GM04503 (cell line): ENCODE measurements at regions not wholly inside any gene's neighbourhood (a gene's known extent, or its start where the extent isn't known, plus 50 kb on each side); places are given as distances from the start of the nearest gene placed in this dataset.
"Not testable (repeated sequence)": the region's sequence is repeated elsewhere in the genome, so short reads cannot be mapped to it uniquely, and the experiment has no call there.

Experiments used
- DNase-seq: peaks from one replicate; pipeline ENCODE4 v3.0.0-alpha.2; 2012; ENCODE audit warnings: low read depth

DNA sequence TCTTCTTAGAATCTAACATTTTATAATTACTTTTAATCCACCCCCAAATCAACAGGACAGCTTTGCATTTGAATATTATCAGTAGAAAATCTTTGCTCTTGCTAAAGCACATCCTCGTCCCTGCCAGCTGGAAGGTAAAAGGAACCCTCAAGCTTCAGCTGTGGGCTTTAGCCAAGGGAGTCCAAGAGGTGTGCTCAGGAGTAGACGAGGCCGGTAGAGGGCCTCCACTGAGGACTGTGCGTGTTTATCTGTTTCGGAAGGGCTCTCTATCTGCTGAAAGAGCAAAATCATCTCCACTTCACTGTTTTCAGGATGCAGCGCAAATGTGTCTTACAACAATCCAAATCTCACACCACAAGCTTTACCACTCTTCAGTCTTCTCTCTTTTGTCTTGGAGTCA lies 257.4 kb upstream of the IL12A start:
- no peak for DNase-seq

DNA sequence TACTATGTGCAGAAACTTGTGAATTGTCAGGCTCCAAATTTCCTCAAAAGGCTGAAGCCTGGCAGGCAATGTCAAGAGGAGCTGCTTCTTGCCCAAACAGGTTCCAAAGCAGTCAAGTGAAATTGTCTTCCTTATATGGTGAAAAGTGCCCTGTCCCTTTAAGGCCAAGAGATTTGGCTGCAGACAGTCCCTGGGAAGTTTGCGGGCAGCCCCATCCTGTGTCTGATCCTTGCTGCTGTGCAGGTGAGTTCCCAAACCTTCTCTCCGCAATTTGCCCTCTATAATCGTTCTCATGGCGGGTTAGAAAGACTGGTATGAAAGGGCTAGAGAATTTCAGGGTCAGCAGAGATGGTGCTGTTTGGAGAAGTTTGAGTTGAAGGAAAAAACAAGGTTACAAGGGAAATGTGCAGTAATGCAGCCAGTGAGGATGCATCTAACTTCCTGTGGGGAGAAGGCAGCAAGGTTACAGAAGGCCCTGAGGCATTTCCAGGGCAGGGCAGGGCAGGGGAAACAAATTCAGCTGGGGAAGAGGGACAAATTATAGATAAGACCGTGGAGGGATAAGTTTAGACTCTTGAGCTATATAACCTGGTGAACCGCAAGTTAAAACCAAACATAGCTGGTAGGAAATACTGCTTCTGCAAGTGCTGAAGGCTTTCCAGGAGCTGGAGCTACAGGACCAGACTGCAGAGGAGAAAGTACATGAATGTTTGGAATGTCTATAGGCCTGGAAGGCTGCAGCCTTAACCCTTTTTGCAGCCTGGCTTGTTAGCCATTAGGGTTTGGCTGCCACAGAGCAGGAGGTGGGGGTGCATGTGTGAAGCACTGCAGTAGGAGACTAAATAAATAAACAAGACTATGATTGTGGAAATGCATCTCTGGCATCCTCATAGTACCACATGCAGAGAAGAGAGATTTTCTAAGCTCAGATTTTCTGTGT lies 256.2 kb upstream of the IL12A start:
- DNase-seq: peak; percentile 71

DNA sequence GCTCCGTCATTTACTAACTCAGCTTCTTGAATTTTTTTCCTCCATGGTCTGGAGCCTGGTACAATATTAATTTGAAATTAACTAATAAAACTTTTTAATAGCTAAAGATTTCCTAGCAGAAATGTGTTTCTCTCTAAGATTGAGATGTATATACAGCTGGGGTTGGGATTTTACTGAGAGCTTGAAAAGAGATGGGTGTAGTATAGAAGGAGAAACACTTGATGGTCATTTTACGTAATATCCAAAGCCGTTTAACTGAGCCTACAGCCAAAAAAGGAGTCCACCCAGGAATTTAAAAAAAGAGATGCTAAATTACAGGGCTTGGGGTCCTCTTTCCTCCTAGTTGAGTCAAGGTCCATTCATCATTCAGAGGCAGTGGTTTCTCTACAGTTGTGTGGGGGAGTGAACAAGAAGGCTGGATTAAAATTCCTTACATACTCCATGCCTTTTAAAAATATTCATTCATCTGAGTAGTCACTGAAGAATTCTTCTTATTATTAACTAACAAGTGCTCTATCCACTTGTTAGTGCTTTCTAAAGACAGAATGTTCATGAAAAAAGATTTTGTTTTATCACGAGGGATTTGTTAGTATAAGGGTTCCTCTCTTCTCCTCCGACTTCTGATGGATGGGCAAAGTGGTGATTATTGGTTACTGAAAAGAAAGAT lies 255.3 kb upstream of the IL12A start:
- DNase-seq: peak; percentile 67

DNA sequence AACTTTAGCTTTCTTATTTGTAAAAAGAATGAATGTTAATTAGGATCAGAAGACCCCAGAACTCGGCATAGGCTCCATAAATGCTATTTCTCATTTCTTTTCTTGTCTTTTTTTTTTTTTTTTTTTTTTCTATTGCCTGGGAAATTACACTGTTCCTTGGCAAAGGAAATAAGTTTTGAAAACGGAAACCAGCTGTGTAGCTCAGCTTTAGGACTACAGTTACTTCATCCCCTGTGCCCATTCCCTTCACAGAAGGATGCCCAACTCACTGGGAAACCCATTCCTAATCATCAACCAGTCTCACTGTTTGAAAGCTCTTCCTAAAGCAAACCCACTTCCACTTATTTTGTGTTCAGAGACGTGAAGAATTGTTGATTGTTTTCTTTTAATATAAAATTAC lies 254.0 kb upstream of the IL12A start:
- DNase-seq: no peak

DNA sequence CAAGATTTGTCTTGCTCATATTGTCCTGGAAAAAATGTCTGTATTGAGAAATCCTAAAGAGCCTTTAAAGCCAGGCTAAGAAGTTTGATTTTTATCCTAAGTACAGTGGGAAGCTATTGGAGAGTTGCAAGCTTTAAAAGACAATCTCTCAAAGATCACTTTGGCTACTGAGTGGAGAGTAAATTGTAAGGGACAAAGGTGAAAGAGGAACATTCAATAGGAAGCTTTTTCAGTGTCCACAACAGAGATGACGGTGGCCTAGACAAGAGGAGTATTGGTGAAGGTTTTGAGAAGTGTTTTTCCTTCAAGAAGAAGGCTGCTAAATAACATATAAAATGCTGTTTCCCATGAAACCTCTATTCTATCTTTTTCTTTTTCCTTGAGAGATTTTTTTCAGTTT lies 249.5 kb upstream of the IL12A start:
- DNase-seq: no peak

DNA sequence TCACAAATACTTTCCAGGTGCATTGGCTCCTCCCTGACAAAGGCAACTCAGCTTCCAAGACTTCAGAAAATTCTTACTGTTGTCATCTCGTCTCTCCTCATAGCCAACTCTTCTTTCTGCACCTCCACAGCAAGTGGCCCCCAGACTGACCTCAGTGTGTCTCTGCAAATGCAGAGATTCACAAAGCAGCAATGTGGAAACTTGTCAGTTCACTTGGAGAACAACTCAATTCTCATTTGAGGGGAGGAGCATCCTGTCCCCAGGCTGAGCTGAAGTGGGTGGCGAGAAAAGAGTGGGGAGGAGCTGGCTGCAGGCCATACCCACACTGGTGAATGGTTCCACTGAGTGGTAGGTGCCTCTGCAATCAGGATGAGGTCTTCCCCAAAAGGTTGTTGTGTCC lies 248.7 kb upstream of the IL12A start:
- no peak for DNase-seq

DNA sequence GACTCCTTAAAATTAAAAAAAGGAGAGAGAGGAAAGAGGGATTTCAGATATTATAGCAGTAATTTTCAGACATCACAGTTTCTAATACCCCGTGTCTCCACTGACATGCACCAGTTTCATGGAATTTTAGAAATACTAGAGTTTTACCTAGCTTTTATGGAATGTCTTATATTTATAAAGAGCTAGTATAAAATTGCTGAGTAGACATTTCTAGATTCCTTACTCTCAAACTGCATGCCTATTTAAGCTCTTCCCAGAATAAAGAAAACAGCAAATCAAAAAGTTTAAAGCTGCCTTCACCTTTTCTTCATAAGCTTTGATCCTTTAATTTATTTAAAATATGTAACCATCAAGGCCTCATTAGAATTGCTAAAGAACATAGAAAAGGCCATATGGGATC lies 247.4 kb upstream of the IL12A start:
- no peak for DNase-seq

DNA sequence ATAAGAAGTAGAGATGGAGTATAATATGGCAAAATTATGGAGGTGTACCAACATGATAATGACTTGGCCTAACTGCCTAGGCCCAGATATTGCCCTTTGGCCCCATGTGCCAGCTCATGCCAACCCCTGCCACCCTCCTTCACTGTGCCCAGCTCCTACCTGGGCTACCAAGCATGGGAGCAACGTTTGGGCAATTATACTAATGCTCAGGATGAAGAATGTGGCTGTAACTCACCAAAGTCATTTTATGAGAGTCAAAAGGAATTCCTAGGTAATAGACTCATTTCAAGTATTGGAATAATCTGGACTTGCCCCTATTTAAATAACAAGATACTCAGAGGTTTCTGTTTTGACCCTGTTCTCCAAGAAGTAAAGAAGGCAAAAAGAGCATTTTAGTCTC lies 240.2 kb upstream of the IL12A start:
- DNase-seq: no peak

DNA sequence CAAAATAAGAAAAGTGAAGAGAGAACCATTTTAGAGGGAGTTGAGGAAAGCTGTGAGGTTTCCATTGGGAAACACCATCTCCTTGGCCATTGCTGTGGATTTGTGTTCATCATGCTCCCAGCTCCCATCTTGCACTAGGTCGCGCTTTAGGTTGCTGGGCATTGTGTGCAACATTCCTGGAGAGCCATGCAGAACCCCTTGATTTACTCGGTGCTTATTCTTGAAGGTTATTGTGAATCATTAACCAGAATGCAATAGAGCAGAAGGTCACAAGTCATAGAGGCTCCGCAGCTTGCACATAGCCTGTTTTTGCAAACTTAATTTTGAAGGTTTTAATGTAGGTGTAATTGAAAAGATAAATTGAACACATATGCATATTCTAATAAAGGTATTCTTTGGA lies 239.2 kb upstream of the IL12A start:
- DNase-seq: no peak

DNA sequence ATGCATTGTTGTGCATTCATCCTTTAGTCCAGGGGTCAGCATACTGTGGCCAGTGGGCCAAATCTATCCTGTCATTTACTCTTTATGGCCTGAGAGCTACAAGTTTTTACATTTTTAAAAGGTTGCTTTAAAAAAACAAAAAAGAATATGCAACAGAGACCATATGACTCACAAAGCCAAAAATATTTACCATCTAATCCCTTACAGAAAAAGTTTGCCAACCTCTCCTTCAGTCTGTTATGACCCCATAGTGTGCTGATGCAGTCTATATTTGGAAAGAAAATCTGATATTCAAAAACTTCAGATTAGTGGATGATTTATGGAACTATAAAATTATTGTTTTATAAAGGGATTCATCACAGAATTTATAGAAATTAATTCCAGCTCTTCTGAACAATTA lies 237.5 kb upstream of the IL12A start:
- DNase-seq: no peak

DNA sequence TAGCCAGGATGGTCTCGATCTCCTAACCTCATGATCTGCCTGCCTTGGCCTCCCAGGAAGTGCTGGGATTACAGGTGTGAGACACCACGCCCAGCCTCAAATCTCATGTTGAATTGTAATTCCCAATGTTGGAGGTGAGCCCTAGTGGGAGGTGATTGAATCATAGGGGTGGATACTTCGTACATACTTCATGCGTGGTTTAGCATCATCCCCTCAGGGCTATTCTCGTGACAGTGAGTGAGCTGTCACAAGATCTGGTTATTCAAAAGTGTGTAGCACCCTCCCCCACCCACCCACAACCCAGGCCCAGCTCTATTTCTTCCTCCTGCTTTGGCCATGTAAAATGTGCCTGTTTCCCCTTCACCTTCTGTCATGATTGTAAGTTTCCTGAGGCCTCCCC lies 236.9 kb upstream of the IL12A start:
- DNase-seq: no peak

DNA sequence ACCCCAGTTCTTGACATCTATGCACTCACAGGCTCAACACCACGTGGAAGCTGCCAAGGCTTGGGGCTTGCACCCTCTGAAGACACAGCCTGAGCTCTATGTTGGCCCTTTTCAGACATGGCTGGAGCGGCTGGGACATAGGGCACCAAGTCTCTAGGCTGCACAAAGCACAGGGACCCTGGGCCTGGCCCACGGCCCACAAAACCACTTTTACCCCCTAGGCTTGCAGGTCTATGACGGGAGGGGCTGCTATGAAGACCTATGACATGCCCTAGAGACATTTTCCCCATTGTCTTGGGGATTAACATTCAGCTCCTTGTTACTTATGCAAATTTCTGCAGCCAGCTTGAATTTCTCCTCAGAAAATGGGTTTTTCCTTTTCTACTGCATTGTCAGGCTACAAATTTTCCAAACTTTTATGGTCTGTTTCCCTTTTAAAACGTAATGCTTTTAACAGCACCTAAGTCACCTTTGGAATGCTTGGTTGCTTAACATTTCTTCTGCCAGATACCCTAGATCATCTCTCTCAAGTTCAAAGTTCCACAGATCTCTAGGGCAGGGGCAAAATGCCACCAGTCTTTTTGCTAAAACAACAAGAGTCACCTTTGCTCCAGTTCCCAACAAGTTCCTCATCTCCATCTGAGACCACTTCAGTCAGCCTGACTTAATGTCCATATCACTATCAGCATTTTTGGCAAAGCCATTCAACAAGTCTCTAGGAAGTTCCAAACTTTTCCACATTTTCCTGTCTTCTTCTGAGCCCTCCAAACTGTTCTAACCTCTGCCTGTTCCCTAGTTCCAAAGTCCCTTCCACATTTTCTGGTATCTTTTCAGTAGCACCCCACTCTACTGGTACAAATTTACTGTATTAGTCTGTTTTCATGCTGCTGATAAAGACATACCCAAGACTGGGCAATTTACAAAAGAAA lies 232.1 kb upstream of the IL12A start:
- not testable (repeated sequence) for DNase-seq

DNA sequence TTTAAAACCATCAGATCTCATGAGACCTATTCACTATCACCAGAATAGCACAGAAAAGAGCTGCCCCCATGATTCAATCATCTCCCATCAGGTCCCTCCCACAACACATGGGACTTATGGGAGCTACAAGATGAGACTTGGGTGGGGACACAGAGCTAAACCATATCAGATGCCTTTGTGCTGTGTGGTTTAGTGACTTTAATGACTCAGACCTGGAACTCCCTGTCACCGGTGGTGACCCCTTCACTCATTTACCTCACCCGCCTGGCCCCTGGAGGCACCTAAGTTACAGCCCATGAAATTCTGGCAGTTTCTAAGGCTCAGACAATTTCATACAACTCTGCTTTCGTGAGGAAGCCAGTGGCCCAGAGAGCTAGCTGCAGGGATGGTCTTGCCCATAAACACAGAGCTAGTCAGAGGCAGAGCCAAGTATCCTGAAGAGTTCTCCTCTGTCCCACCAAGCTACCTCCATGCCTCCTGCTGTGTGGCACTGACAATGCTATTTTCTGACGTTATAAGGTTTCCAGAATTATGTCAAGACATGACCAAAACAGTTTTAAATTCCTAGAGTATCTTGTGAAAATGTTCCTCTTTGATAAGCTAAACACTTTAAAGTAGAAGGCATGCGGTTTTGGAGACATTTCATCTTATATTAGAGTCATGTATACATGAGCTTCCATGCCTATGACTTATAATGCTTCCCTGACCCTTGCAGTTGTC lies 231.1 kb upstream of the IL12A start:
- DNase-seq: no peak

DNA sequence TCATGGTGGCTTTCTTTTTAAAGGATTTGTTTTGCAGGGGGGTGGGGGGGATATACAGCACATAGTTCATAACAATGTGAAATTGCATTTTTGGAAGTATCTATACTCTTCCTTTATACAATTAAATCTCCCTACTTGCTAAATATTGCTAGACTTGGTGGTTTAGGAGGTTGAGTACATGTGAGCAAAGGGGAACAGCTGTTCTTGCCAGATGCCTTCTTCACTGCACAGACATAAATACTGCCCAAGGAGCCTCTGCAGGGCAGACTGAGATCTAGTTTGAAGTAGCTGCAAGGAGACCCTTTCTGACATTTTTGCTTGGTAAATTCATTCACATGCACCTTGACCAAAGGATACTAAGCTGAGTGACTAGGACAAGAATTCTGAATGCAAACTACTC lies 228.6 kb upstream of the IL12A start:
- DNase-seq: no peak

DNA sequence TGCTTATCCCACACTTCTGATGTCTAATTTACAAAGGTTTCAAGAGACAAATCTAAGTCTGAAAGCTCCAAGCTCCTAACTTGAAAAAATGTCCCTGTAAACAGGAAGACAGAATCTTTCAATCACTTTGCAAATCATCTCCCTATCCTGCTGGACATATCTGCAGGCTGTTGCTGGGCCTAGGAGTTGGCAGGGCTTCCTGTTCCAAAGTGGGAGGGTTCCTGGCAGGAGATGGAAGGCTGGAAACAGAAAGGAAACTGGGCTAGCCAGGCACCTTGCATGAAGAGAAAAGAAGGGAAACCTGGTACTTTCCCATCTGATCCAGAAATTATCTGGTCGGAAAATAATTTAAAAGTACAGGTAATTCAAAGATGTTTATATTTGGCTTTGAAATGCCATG lies 227.3 kb upstream of the IL12A start:
- DNase-seq: no peak

DNA sequence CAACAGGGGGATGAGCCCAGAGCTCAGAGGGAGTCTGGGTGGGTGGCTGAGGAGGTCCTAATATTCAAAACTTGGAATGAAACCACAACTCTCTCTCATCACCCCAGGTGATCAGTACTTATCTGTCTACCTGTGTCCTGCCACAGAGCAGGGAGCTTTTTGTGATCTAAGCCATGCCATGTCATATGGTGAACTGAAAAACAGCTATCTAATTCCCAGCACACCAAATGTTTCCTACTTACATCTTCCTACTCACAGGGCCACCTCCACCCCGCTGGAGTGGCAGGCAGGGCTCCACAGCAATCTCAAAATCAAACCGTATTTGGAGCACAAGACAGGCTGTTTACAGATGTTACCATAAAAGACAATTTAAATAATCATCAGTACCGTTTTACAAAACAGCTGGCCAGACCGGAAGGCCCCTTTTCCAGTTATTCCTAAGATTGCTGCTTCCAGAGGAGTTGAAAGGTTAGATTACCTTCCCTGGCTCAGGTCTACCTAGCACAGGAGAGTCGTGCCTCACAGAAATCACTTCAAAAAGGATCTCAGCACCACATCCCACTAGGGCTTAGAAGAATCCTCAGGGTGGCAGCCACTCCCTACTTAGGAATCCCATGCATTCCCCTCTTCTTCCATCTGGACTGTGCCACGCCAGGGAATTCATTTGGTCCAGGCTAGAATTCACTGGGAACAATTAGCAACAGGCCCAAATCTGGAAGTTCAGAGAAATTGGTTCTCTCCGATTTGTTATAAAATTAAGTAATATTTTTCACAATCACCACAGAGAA lies 226.6 kb upstream of the IL12A start:
- no peak for DNase-seq

DNA sequence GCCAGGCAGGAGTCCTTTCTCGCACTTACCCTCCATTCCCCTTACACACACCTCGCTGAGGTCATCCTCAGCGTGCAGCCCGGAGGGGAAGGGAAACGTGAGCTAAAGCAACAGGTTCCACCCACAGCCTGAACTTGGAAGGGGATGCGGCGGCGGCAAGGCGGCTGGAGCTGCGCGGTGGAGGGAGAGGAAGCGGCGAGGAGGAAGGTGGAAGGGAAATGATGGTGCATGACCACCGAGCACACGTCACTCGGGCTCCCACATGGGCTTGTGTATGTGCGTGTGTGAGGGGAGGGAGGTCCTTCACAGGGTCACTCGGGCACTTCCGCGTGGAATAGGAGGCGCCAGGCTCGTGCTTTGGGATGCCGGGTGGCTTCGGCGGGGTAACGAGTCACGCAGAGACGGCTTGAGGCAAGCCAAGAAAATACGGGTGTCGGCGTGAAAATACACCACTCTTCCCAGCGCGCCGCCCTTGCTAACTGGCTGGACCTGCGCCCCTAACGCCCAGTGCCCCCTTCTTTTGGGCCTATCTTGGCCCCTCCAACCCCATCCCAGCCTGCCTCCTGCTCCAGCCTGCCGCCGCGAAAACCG lies 225.5 kb upstream of the IL12A start:
- peak; percentile 60 for DNase-seq

DNA sequence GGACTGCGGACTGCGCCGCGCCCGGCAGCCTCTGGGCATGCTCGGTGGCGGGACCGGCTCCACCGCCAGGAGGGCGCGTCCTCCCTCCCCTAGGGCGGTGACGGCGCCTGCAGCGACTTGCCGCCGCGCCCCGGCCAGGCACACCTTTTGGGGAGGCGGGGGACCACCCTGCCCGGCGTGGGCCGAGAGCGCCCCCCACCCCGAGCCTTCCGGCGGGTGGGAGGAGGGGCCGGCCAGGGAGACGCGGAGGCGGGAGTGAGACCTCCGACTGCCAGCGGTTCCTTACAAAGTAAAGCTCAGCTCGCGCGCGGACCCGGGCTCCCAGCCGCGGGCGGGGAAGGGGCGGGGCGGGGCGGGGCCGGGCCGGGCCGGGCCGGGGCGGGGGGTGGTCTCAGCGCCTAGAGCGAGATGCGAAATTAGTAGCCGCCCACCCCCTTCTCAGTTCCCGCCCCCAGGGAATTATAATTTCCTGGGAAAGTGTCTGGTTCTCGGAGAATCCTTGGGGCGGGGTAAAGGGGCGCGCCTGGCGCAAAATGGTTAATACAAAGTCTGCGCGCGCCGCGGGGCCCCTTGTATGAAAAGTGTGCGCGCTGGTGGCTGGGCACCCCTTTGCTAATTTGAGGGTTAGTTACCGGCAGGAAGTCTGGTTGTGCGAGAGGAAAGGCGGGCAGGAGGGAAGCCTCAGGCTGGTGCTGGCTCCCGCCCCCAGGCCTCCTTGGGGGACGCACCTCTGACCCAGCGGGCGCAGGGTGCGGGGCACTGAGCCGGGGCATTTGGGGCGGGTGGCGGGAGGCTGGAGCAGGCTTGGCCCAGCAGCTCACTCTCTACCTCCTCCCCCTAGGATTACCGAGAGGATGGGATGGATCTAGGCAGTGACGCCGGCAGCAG lies 224.8 kb upstream of the IL12A start:
- DNase-seq: peak; percentile 55

DNA sequence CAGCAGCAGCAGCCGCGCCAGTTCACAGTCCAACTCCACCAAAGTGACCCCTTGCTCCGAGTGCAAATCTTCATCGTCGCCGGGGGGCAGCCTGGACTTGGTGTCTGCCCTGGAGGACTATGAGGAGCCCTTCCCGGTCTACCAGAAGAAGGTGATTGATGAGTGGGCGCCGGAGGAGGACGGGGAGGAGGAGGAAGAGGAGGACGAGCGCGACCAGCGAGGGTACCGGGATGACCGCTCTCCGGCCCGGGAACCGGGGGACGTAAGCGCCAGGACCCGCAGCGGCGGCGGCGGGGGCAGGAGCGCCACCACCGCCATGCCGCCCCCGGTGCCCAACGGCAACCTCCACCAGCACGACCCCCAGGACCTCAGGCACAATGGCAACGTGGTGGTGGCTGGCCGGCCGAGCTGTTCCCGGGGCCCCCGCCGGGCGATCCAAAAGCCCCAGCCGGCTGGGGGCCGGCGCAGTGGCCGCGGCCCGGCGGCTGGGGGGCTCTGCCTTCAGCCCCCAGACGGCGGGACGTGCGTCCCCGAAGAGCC lies 224.1 kb upstream of the IL12A start:
- no peak for DNase-seq
